T-helper 1 cell treated with Interleukin-12 subunit alpha and Interleukin-12 subunit beta and Interleukin-4 antibody, amounts not matched to agents 30 μg/mL and 1 μg/mL, for 36 hours (primary cell): ENCODE measurements at regions not wholly inside any gene's neighbourhood (a gene's known extent, or its start where the extent isn't known, plus 50 kb on each side); places are given as distances from the start of the nearest gene placed in this dataset.
A peak's percentile ranks its signal among the peaks of the same experiment; 100 is the strongest.

Source experiments
- H3K27ac Mint-ChIP-seq: one replicate; pipeline ENCODE4 v1.8.0; 2021; ENCODE audit warnings: mild to moderate bottlenecking, mixed read lengths
- H3K27me3 Mint-ChIP-seq: one replicate; pipeline ENCODE4 v1.8.0; 2021; ENCODE audit warnings: low read depth, mixed read lengths
- H3K36me3 Mint-ChIP-seq: one replicate; pipeline ENCODE4 v1.8.0; 2021; ENCODE audit warnings: low read depth, mixed read lengths
- H3K4me1 Mint-ChIP-seq: one replicate; pipeline ENCODE4 v1.8.0; 2021; ENCODE audit warnings: low read depth, mixed read lengths
- H3K4me3 Mint-ChIP-seq: one replicate; pipeline ENCODE4 v1.8.0; 2021; ENCODE audit warnings: mild to moderate bottlenecking, moderate library complexity, mixed read lengths
- H3K9me3 Mint-ChIP-seq: one replicate; pipeline ENCODE4 v1.8.0; 2021; ENCODE audit warnings: mixed read lengths

DNA sequence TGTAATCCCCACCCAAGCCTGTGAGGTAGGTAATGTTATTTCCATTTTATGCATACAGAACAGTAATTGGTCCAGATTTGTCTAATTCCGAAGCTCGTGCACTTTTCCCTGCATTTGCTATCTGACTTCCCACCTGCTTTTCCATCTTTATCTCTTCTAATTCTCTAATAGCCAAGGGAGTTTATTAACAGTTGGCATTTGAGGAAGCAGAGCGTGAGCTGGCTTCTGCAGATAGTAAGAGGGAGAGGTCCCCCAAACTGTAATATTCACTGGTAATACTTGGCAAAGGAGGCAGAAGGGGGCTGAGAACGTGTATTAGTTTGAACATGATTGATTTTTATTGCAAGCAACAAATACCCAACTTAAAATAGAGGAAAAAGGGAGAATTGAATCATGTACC, 110.8 kb upstream of the SPON1 start:
- Mint-ChIP-seq H3K4me1 (peaks cover 11% of the 10 kb centered on the region), H3K27me3 (peaks cover 16% of the 10 kb centered on the region), H3K27ac (no peak overlapping the region), H3K36me3 (no peaks in the 10 kb centered on the region), H3K9me3 (no peaks in the 10 kb centered on the region), H3K4me3 (no peak overlapping the region)

DNA sequence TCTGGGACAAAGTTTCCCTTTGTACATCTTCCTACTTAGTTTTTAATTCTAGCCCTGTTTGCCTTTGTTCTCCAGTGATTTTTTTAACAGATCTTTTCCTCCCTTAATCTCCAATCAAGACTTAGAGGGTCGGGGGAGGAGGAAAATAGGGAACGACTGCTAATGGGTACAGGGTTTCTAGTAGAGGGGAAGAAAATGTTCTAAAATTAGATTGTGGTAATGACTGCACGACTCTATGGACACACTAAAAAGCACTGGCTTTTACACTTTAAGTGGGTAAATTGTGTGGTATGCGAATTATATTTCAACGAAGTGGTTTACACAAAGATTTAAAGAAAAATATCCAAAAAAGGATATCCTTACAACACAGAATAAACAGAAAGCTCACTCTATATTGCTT, 110.0 kb upstream of the SPON1 start:
- H3K27ac Mint-ChIP-seq: no peak overlapping the region
- no peaks in the 10 kb centered on the region for H3K9me3 Mint-ChIP-seq
- H3K36me3 Mint-ChIP-seq: no peaks in the 10 kb centered on the region
- peaks cover 11% of the 10 kb centered on the region for H3K4me1 Mint-ChIP-seq
- no peak overlapping the region for H3K4me3 Mint-ChIP-seq
- H3K27me3 Mint-ChIP-seq: peaks cover 21% of the 10 kb centered on the region

DNA sequence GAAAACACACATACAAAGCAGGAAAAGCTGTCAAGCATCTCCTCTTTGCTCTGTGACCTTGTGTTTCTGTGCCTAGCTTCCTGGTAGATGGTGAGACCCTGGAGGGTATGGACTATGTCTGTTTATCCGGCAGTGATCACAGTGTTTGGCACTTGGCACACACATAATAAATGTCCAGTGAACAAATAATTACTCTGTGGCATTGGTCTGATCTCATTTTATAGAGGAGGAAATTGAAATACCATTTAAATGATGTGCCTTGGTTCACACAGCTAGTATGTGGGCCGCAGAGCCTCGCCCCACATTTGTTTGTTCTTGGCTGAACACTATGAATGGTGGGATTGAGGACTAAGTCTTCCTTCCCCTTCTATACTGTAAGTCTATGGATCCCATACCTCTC, 104.7 kb upstream of the SPON1 start:
- Mint-ChIP-seq H3K27me3 (peaks cover 5% of the 10 kb centered on the region), H3K9me3 (no peaks in the 10 kb centered on the region), H3K4me1 (peaks cover 7% of the 10 kb centered on the region), H3K4me3 (no peak overlapping the region), H3K36me3 (peaks cover 3% of the 10 kb centered on the region), H3K27ac (no peak overlapping the region)

DNA sequence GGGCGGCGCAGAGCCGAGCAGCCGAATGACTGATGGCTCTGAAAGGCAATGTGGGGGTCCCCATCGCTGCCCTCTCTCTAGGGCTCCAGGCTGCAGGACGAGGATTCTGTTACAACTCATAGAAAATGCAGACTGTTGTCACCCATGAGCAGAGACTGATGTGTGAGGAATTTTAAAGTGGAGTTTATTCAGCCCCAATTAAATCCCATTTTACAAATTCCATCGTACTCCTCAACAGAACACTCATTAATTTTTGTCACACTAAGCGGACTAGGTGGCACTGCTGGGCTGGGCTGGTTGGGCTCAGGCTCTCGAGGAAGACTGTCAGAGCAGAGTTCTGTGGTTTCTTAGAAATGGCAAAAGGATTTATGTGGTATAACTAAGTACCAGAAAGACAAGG, 102.6 kb upstream of the SPON1 start:
- H3K4me1 Mint-ChIP-seq: peaks cover 9% of the 10 kb centered on the region
- no peak overlapping the region for H3K4me3 Mint-ChIP-seq
- H3K9me3 Mint-ChIP-seq: no peaks in the 10 kb centered on the region
- H3K27me3 Mint-ChIP-seq: peaks cover 5% of the 10 kb centered on the region
- no peak overlapping the region for H3K27ac Mint-ChIP-seq
- peaks cover 3% of the 10 kb centered on the region for H3K36me3 Mint-ChIP-seq

DNA sequence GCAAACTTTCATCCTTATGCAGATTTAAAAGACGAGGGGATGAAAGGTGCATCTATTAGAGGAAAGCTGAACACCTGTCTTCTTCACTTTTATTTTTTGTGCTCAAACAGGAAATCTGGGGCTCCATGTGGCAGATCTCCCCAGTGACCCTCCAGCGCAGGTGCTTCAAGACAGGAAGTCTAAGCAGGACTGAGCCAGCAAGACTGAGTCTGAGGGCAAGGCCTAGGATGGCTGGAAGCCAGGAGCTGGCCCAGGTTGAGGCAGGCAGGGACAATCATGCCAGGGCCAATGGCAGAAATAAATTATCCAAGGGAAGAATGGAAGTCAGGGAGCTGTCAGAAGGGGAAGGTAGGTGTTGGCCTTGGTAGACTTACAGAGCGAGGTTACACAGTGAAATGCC, 101.1 kb upstream of the SPON1 start:
- Mint-ChIP-seq H3K4me3 (no peak overlapping the region), H3K27ac (peak overlapping the region; percentile 54), H3K27me3 (peaks cover 5% of the 10 kb centered on the region), H3K4me1 (peaks cover 9% of the 10 kb centered on the region), H3K36me3 (peaks cover 3% of the 10 kb centered on the region), H3K9me3 (no peaks in the 10 kb centered on the region)

DNA sequence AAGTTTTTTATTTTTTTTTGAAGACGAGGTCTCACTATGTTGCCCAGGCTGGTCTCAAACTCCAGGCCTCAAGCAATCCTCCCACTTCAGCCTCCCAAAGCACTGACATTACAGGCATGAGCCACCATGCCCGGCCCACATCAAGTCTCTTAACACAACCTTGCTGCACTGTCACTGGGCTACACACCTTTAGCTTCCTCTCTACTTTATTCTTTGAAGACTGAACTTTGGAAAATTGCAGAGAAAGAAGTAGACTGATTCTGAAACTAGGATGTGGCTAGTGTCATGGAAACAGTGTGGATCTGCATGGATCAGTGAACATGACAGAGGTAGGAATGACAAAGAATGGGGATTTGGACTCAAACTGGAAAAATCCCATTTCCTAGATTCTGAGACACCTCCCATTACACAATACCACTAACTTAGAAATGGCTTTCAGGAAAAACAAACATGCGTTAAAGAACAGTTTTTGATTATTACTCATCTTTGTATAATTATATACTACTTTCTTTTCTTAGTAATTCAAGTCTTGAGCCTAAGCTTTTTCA, 99.6 kb upstream of the SPON1 start:
- Mint-ChIP-seq H3K27me3 (no peaks in the 10 kb centered on the region), H3K4me3 (no peak overlapping the region), H3K27ac (no peak overlapping the region), H3K4me1 (peaks cover 9% of the 10 kb centered on the region), H3K9me3 (no peaks in the 10 kb centered on the region), H3K36me3 (peaks cover 3% of the 10 kb centered on the region)

DNA sequence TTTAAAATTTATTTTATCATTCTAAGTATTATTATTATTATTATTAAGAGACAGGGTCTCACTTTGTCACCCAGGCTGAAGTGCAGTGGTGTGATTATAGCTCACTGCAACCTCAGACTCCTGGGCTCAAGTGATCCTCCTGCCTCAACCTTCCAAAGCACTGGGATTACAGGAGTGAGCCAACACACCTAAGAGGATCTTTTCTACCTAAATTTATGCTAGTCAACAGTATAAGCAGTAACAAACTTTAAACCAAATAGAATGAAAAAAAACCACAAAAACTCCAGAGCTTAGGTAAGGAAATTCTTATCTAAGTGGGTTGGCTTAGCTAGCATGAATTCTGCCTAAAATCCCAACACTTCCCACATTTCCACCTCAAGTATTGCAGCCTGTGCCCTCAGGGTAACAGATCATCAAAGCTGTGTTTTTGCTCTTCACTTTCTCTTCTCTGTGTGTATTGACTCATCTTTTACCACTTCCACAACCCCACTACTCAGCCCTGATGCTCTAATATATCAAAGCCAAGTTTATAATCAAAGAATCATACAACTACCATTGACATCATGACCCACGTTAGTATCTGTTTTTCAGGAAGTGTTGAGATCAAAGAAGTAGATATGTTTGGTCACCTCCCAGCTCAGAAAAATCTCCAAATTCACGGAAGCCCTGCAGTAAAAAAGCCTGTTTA, 93.7 kb upstream of the SPON1 start:
- Mint-ChIP-seq H3K27me3 (peaks cover 3% of the 10 kb centered on the region), H3K9me3 (peaks cover 5% of the 10 kb centered on the region), H3K4me1 (peaks cover 20% of the 10 kb centered on the region), H3K4me3 (peak overlapping the region; percentile 6), H3K36me3 (no peaks in the 10 kb centered on the region), H3K27ac (peak overlapping the region; percentile 81)

DNA sequence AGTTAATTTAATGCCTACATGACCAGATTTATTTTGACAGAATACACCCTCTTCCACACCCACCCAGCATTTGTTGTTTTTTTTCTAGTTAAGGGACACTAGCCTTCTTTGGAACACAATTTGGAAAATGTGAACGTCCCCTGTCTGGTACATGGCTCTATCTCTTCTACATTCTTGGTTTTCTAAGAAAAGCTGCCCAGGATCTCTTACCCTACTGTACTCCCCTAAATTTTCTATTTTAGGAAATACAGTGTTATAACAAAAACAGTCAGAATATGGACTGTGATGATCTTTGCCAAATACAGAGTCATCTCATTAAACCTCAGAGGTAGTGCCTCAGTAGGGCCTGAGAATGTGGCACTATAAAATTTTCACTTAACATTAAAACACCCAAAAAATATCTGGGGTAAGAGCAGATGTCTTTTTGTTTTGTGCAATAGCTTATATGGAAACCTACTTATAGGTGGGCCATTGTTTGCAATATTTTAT, 93.1 kb upstream of the SPON1 start:
- Mint-ChIP-seq H3K36me3 (no peaks in the 10 kb centered on the region), H3K27me3 (peaks cover 3% of the 10 kb centered on the region), H3K4me1 (peaks cover 20% of the 10 kb centered on the region), H3K9me3 (peaks cover 5% of the 10 kb centered on the region), H3K4me3 (peak overlapping the region; percentile 6), H3K27ac (peak overlapping the region; percentile 81)

DNA sequence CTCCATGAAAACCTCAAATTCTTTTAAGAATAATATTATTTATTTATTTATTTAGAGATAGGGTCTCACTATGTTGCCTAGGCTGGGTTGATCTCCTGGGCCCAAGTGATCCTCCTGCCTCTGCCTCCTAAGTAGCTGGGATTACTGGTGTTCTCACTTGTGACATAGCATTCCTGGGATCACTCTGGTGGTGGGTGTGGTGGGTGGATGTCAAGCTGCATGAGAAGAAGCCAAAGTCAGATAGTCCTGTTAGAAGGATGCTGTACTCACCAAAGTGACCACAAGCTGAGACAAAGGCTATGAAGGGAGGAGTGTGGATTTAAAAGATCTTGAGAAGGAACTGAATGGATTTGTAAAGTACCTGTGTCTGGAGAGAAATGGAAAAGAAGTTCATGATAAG, 87.9 kb upstream of the SPON1 start:
- peaks cover 3% of the 10 kb centered on the region for H3K27me3 Mint-ChIP-seq
- H3K27ac Mint-ChIP-seq: no peak overlapping the region
- peaks cover 2% of the 10 kb centered on the region for H3K36me3 Mint-ChIP-seq
- H3K9me3 Mint-ChIP-seq: peaks cover 5% of the 10 kb centered on the region
- peaks cover 14% of the 10 kb centered on the region for H3K4me1 Mint-ChIP-seq
- H3K4me3 Mint-ChIP-seq: no peak overlapping the region

DNA sequence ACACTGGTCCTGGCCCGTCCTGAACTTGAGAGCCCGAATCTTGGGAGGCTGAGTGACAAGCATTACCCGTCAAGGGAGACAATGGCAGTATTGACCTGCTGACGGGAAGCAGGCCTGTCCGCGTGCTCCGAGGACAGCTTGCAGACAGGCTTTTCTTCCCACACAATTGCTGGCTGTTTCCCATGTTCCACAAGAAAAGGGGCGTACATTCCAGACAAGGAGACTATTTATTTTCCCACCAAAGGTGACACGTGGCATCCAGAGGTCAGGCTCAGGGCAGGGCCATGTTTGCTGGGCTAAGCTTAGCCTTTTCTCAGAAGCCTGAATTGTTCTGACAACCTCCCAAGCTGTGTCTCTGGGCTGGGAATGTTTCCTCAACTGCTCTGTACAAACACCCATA, 86.9 kb upstream of the SPON1 start:
- peaks cover 2% of the 10 kb centered on the region for H3K36me3 Mint-ChIP-seq
- no peak overlapping the region for H3K27ac Mint-ChIP-seq
- H3K4me3 Mint-ChIP-seq: no peak overlapping the region
- peaks cover 3% of the 10 kb centered on the region for H3K27me3 Mint-ChIP-seq
- peaks cover 12% of the 10 kb centered on the region for H3K4me1 Mint-ChIP-seq
- H3K9me3 Mint-ChIP-seq: peaks cover 5% of the 10 kb centered on the region

DNA sequence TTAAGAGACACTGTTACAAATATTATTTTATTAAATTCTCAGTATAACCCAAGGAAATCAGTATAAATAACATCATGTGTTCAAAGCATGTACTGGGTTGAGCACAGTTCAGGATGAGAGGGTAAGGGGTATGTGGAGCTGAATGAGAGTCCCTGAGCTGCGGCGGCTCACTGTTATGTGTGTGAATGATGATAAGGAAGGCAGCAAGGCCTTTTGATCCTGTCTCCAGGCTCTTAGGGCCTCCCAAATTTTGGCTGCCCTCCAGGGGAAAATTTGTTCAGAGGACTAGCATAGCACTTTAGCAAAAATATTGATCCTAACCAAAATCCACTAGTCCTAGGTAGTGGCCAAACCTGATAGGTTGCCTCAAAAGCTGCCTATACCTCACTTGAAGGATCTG, 86.1 kb upstream of the SPON1 start:
- H3K36me3 Mint-ChIP-seq: peaks cover 2% of the 10 kb centered on the region
- no peak overlapping the region for H3K27ac Mint-ChIP-seq
- peaks cover 9% of the 10 kb centered on the region for H3K4me1 Mint-ChIP-seq
- peaks cover 2% of the 10 kb centered on the region for H3K9me3 Mint-ChIP-seq
- H3K27me3 Mint-ChIP-seq: no peaks in the 10 kb centered on the region
- H3K4me3 Mint-ChIP-seq: no peak overlapping the region

DNA sequence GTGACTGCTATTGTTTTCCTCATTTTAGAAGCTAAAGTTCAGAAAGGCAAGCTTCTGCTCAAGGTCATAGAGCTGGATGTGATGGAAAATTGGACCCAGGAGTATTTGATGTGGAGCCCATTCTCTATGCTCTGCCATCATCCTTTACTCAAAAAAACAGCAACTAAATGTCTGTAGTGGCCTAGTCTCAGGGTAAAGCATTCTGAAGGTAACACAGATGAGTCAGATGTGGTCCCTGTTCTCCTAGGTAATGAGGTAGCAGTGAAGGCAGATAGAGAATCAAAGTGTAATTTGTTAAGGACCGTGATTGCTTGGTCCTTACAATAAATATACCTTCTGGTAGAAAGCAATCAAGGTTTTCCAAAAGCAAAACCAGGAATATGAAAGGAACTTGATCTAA, 84.4 kb upstream of the SPON1 start:
- no peaks in the 10 kb centered on the region for H3K9me3 Mint-ChIP-seq
- H3K4me1 Mint-ChIP-seq: peaks cover 10% of the 10 kb centered on the region
- no peak overlapping the region for H3K27ac Mint-ChIP-seq
- H3K4me3 Mint-ChIP-seq: no peak overlapping the region
- peaks cover 2% of the 10 kb centered on the region for H3K36me3 Mint-ChIP-seq
- H3K27me3 Mint-ChIP-seq: no peaks in the 10 kb centered on the region

DNA sequence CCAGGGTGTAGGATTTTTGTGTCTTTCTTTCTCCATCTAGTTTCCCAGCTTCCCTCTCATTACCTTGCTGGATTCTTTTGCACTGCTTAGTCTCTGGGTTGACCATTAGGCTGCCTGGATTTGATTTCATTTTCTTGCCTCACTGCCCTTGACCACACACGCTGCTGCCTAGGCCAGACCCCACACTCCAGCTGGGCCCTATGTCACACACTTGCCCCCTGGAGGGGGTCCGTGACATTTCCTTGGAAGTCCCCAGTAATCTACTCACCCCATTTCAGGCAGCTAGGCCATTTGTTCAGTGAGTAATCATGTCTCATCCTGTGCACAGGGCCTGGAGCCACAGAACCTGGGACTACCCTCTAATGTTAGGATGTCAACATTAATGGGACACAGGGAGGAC, 81.9 kb upstream of the SPON1 start:
- no peak overlapping the region for H3K27ac Mint-ChIP-seq
- H3K4me1 Mint-ChIP-seq: peaks cover 10% of the 10 kb centered on the region
- no peak overlapping the region for H3K4me3 Mint-ChIP-seq
- peaks cover 2% of the 10 kb centered on the region for H3K36me3 Mint-ChIP-seq
- no peaks in the 10 kb centered on the region for H3K9me3 Mint-ChIP-seq
- peaks cover 7% of the 10 kb centered on the region for H3K27me3 Mint-ChIP-seq

DNA sequence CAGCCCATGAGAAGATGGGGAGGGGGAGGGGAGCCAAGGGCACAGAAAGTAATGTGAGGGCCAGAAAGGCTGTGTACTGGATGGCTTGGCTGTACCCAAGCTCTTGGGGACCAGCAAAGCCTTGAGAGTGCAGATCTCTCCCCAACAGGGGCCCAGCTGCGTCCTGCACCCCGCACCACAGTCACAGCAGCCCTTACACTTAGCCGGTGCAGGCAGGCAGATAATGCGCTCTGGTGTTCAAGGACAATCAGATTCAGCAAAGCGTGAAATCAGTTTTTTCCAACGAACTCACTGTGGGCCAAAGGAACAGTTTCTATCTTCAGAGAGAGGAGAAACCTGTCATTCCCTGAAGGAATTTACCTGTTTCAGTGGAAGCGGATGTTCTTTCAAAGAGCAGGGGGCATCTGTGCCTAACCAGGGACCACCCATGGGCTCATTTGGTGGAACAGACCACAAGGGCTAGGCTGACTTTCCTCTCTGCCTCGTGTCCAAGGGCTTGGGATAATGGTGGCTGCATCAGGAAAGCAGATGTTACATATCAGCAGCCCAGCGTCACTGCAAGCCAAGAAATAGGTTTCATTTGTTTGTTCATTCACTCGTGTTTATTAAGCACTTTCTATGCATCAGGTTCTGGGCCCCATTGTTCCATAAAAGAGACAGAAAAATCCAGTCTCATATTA, 81.2 kb upstream of the SPON1 start:
- H3K4me3 Mint-ChIP-seq: no peak overlapping the region
- no peaks in the 10 kb centered on the region for H3K9me3 Mint-ChIP-seq
- no peak overlapping the region for H3K27ac Mint-ChIP-seq
- H3K36me3 Mint-ChIP-seq: peaks cover 2% of the 10 kb centered on the region
- peaks cover 10% of the 10 kb centered on the region for H3K4me1 Mint-ChIP-seq
- H3K27me3 Mint-ChIP-seq: peaks cover 7% of the 10 kb centered on the region

DNA sequence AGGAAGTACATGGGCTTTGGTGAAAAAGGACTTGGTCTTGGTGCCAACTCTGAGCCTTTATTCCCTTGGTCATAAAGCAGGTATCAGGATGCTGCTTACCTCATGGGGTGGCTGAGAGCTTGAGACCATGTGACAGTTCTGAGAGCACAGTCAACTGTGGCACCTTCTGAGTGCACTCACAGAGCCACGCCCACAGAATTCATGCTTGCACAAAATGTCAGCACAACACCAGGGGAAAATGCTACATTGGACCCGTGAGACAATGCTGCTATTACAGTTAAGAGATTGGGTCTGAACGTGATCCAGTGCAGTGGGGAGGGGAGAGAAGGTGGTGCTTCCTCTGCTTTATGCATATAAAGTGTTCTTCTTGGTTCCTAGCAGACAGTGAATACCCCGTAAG, 79.5 kb upstream of the SPON1 start:
- Mint-ChIP-seq H3K36me3 (peaks cover 2% of the 10 kb centered on the region), H3K4me1 (peaks cover 8% of the 10 kb centered on the region), H3K27ac (no peak overlapping the region)

More for the DNA sequence above, 79.5 kb upstream of the SPON1 start:
- Mint-ChIP-seq H3K4me3 (no peak overlapping the region), H3K9me3 (peaks cover 8% of the 10 kb centered on the region), H3K27me3 (peaks cover 10% of the 10 kb centered on the region)
